ENCODE measurements at regions not wholly inside any gene's neighbourhood (a gene's known extent, or its start where the extent isn't known, plus 50 kb on each side); places are given as distances from the start of the nearest gene placed in this dataset.

DNA sequence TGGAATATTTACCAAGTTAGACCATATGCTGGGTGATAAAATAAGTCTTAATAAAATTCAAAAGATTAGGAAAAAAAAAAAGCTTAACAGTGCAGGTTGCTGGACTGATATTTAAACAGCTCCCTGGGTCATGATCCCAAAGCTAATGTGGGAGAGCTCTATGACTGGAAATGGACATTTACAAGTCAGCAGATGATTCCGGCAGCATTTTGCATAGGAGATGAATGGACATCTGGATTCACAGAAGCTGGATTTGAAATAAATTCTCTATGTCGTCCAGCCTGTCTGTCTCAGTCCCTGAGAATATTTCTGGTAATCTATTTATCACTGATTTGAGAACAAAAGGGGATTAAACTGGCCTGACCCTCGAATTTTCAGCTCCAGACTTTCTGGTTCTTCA, 52.3 kb upstream of the KLHL25 start:
- DNase-seq (ENCODE audit: low spot score): no peak

GRCh38 chr15:85849946-85850345, 55.2 kb upstream of the KLHL25 start:
- no peak for DNase-seq (ENCODE audit: low spot score)

- DNase-seq (ENCODE audit: low spot score): no peak
Measured at GRCh38 chr15:85852969-85853368, 58.2 kb upstream of the KLHL25 start.

DNA sequence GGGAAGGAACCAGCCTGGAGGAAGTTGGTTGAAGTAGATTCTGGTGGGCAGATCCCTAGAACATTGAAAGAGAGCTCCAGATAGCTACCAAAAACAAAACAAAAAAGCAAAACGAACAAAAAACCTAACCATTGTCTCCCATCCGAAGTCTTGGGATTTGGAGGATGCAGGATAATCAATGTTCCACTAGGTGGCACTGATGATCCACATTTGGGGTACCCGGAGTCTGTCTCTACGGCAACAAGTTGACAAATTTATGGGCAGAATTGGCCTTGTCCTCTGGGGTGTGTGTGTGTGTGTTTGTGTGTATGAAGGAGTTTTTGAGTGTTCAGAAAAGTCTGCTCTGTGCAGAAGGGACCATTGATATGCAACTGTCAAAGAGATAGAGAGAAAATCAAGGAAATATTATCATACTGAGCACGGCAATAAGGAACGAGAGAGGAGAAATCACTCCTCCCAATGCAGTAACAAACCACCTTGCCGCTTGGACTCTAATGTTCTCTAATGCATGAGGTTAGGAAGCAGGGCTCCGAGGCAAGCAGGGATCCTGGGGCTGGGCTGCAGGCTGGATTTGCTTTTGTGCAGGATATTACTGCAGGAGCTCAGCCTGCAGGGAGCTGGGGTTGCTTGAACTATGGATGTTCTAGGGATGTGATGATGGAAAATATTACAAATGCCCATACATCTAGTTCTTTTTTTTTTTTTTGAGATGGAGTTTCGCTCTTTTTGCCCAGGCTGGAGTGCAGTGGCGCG, 59.8 kb upstream of the KLHL25 start:
- DNase-seq (ENCODE audit: low spot score): peak; percentile 68

- DNase-seq (ENCODE audit: low spot score): peak; percentile 78
Measured at GRCh38 chr15:85858586-85859375, 64.1 kb upstream of the KLHL25 start.

- DNase-seq (ENCODE audit: low spot score): no peak
Measured at GRCh38 chr15:85859671-85860070, 64.9 kb upstream of the KLHL25 start.

DNA sequence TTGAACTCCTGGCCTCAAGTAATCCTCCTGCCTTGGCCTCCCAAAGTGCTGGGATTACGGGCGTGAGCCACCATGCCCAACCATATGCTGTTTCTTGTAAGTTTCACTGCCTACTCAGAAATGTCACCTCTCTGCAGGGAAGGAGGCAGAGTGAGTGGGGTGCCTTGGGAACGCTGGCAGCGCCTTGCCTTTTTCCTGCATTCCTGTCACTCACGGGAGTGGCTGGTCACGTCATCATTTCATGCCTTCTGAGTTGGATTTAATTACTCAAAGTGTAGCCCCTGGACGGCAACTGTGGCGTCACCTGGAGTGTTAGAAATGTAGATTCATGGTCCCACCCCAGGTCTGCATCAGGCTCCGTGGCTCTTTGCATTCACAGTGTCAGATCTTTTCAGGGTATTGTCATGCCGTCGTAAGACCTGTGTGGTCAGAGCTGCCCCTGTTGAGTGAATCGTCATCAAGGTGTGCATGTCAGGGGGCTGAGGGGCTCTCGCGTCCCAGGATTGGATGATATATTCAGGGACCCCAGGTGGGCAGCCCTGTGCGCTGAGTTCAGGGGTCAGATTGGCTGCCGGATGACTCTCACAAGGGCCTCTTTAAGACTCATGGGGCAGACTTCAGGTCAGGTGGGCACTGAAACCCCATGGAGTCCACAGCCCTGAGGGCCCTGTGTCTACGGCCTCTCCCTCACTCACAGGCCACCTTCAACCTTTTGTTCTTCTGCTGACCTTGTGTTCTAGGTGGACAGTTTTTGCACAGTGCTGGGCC, 65.9 kb upstream of the KLHL25 start:
- DNase-seq (ENCODE audit: low spot score): no peak

DNA sequence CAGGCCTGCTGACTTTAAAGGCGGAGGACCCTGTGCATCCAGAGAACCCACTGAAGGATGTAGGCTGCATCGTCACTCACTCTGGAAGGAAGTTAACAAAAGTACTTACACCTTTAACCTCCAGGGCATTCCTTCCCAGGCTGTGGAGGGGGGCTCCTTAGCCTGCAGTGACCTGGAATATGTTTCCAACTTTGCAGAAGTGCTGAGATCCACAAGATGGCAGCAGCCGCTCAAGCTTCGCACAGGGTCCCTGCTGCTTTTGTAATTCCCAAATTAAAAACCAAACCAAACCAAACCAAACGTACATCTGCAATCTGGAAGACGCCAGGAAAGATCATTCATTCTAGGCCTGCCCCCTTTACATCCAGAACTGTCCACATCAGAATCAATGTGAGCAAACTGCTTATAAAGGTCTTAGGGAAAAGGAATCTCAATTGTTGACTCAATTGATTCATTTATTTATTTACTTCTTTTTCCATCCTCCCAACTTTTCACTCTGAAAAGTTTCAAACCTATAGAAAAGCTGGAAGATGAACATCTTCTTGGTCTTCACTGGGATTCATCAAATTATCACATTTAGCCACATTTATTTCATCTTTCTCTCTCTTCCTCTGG, 70.5 kb upstream of the KLHL25 start:
- DNase-seq (ENCODE audit: low spot score): peak; percentile 15

DNA sequence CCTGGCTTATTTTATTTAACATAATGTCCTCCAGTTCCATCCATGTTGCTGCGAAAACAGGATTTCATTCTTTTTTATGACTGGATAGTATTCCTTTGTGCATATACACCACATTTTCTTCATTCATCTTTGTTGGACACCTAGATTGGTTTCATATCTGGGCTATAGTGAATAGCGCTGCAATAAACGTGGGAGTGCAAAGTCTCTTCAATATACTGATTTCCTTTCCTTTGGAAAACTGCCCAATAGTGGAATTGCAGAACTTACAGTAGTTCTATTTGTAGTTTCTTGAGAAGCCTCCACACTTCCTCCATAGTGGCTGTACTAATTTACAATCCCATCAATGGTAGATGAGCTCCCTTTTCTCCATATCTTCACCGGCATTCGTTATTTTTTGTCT, 72.5 kb upstream of the KLHL25 start:
- no peak for DNase-seq (ENCODE audit: low spot score)

DNA sequence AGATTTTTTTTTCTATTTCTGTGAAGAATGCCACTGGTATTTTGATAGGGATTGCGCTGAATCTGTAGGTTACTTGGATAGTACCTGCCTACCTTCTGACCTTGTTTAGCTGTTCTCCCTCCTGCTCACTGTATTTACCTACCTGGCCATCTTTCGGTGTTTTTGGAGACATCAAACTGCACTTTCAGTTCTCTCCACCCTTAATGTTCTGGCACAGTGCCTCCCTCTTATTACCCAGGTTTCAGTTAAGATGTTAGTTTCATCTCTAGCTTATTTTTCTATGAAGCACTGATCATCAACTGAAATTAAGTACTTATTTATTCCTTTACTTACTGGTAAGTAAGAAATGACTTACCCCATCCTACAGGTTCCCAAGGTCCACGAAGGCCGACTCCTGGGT, 74.4 kb upstream of the KLHL25 start:
- DNase-seq (ENCODE audit: low spot score): no peak

DNA sequence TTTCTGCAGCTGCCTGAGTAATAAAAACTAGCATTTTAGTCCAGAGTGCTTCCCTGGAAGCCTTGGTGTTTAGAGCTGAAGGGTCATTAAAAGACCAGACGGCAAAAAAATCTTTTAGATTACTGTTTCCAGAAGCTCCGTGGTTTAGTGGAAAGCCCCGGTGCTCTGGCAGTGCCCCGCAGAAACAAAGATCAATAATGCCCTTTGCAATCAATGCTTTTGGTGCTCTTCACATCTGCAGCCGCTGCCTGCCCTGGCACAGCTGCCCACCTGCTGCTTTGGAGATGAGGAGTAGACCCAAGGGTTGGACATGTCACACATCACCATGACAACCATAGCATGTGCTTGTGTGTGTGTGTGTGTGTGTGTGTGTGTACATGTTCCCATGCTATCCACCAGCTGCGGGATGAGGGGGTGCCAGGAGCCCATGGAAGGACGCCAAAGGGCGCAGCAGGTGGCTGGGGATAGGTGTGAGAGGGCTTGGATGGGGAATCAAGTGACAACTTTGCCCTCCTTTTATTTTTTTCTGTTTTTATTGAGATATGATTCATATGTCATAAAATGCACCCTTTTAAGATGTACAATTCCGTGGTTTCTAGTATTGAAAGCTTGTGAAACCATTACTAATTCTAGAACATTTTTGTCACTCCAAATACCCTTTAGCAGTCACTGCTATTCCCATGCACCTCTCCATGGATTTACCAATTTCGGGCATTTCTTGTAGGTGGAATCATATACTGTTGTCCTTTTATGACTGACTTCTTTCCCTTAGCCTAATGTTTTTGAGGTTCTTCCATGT, 75.7 kb upstream of the KLHL25 start:
- DNase-seq (ENCODE audit: low spot score): no peak

DNA sequence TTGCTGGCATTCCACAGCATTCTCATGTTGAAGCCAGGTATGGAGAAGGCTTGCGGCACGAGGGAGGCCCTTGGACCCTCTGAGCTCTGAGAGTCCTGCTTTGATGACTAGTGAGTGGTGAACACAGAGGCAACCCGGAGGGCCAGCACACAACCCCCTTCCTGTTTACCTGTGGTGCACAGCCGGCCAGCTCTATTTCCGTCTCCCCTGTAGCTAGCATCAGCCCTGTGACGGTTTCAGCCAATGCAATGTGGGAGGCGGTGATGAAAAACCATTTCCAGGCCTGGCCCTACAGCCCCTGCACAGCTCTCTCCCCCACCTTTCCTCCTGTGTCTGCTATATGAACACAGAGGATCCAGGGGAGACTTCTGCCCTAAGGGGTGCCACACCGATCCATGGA, 76.8 kb upstream of the KLHL25 start:
- no peak for DNase-seq (ENCODE audit: low spot score)

- no peak for DNase-seq (ENCODE audit: low spot score)
Measured at GRCh38 chr15:85872125-85872524, 77.4 kb upstream of the KLHL25 start.

- DNase-seq (ENCODE audit: low spot score): no peak
Measured at GRCh38 chr15:85874236-85874635, 79.5 kb upstream of the KLHL25 start.

- DNase-seq (ENCODE audit: low spot score): no peak
Measured at GRCh38 chr15:85875756-85876155, 81.0 kb upstream of the KLHL25 start.

DNA sequence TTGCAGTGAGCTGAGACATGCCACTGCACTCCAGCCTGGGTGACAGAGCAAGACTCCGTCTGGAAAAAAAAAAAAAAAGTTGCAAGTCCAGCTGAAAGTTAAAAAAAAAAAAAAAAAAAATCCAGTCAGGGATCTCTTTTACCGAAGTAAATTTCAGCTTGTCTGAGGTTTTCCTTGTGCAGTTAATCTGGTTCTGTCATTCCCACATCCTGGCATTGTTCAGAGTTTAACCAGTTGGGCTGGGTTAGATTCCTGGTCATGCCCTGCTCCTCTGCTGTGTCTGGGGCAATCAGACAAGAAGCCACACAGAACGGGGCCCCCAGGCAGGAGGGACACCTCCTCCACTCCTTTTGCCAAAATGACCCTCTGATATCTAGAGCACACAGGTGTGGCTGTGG, 84.1 kb upstream of the KLHL25 start:
- no peak for DNase-seq (ENCODE audit: low spot score)

GRCh38 chr15:85879334-85880163, 84.8 kb upstream of the KLHL25 start:
- DNase-seq (ENCODE audit: low spot score): no peak

DNA sequence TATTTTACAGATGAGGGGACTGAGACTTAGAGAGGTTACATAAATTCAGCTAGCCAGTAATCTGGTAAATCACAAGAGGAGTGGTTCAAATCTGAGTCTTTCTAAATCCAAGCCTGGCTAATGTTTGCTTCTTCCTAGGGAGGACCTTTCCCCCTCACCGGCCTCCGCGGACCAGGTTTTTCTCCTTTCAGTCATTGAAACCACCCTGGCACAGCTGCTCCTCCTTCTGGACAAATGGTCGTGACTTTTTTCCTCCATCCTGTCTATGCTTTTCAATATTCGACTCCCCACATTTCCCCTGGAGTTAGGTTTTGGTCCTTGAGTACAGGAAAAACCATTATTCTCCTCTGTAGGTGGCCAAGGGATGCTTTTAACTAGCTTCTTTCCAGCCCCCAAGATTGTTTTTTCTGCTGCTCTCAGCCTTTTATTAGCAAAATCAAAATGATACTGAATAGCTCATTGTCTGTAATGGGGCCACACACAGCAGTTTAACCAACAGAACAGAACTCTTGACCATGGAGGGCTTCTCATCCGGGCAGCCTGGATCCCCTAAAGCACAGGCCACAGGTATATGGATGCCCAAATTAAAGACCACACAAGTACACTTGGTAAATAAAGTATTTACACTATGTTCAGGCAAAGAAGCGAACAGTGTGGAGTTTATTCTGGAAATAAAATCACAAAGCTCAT, 85.9 kb upstream of the KLHL25 start:
- no peak for DNase-seq (ENCODE audit: low spot score)

DNA sequence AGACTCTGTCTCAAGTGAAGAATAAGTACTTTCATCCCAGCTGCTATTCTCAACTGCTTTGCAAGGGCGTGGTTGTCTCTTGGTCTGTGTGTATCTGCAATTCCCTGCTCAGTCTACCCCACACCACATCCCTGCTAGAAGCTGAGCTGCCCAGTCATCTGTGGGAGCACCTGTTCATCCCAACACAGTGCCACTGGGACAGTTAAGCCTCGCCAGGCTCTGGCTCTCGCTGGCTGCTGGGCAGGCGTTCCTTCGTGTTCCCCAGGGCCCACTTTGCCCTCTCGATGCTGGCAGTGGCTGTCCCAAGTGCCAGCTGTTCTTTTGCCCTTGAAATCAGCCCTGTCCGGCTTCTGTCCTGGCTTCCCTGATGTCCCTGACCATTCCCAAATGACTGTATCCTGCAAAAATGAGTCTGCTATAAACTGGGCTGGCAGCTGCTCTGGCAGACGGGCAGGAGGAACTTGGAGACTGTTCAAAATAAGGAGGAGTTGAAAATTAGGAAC, 91.6 kb upstream of the KLHL25 start:
- DNase-seq (ENCODE audit: low spot score): no peak
